IMR-90 (cell line): ENCODE measurements at regions not wholly inside any gene's neighbourhood (a gene's known extent, or its start where the extent isn't known, plus 50 kb on each side); places are given as distances from the start of the nearest gene placed in this dataset.

Experiments used
- ATAC-seq: fragments of 200-7000 bp; cut with Tn5 transposase; 2 replicates; pipeline ENCODE4 v1.9.1; 2020; ENCODE audit warnings: low read depth, mild to moderate bottlenecking, moderate library complexity
- BruUV-seq: library from RNA; stranded (reverse); fragments of 400-500 nt; replicated peaks from 2 replicates; lab custom pipeline; 2021; lab: Mats Ljungman, UMichigan
- CTCF ChIA-PET: fragments of 300-600 bp; formaldehyde crosslinking; extraction: SDS; loops from one replicate; lab custom pipeline; 2021; ENCODE audit warnings: antibody characterized with exemption; lab: Yijun Ruan, JAX
- POLR2A ChIA-PET: fragments of 300-600 bp; sonication (Branson Sonifier 250); formaldehyde crosslinking; loops from one replicate; lab custom pipeline; 2022; ENCODE audit warnings: antibody characterized with exemption; ENCODE audit not compliant: unreplicated experiment; lab: Charles Lee
- DNase-seq: peaks from one replicate; pipeline ENCODE4 v3.0.0; 2013
- H2AFZ ChIP-seq: replicated peaks from 2 replicates; pipeline ENCODE3; 2013; ENCODE audit warnings: low read length, mild to moderate bottlenecking; ENCODE audit not compliant: poor library complexity
- H2AK5ac ChIP-seq: 2 replicates; pipeline ENCODE4 v1.6.1; 2013; ENCODE audit warnings: low read depth, low read length, inconsistent platforms
- H2AK9ac ChIP-seq: replicated peaks from 2 replicates; pipeline ENCODE3; 2013; ENCODE audit warnings: mild to moderate bottlenecking, low read depth, low read length, moderate library complexity; ENCODE audit not compliant: poor library complexity
- H2BK120ac ChIP-seq: 2 replicates; pipeline ENCODE4 v1.6.1; 2013; ENCODE audit warnings: low read depth, low read length, inconsistent platforms
- H2BK15ac ChIP-seq: 3 replicates; pipeline ENCODE4 v1.6.1; 2013; ENCODE audit warnings: low read depth, low read length, inconsistent platforms
- H2BK20ac ChIP-seq: 2 replicates; pipeline ENCODE4 v1.6.1; 2013; ENCODE audit warnings: low read depth, mild to moderate bottlenecking, inconsistent platforms, low read length, moderate library complexity
- H2BK5ac ChIP-seq: 2 replicates; pipeline ENCODE4 v1.6.1; 2013; ENCODE audit warnings: mild to moderate bottlenecking, low read depth, low read length, inconsistent platforms; ENCODE audit not compliant: poor library complexity, severe bottlenecking
- H3K14ac ChIP-seq: replicated peaks from 2 replicates; pipeline ENCODE4 v1.6.1; 2013; ENCODE audit warnings: low read depth, low read length, inconsistent platforms
- H3K18ac ChIP-seq: 2 replicates; pipeline ENCODE4 v1.6.1; 2013; ENCODE audit warnings: low read depth, low read length, control low read depth
- H3K23ac ChIP-seq: 2 replicates; pipeline ENCODE4 v1.6.1; 2013; ENCODE audit warnings: low read depth, low read length, inconsistent platforms
- H3K27ac ChIP-seq: 2 replicates; pipeline ENCODE4 v1.5.1; 2013; ENCODE audit warnings: mild to moderate bottlenecking, control low read depth, low read length; ENCODE audit not compliant: insufficient read depth
- H3K27me3 ChIP-seq: 2 replicates; pipeline ENCODE4 v1.6.1; 2013; ENCODE audit warnings: low read length; ENCODE audit not compliant: control insufficient read depth, insufficient read depth
- H3K36me3 ChIP-seq: 2 replicates; pipeline ENCODE4 v1.6.1; 2013; ENCODE audit warnings: low read length, mixed read lengths; ENCODE audit not compliant: control insufficient read depth, insufficient read depth
- H3K4ac ChIP-seq: 2 replicates; pipeline ENCODE4 v1.6.1; 2013; ENCODE audit warnings: low read depth, low read length, inconsistent platforms
- H3K4me1 ChIP-seq: 2 replicates; pipeline ENCODE4 v1.6.1; 2013; ENCODE audit warnings: low read length, mixed read lengths; ENCODE audit not compliant: control insufficient read depth, insufficient read depth
- H3K4me2 ChIP-seq: 2 replicates; pipeline ENCODE4 v1.6.1; 2013; ENCODE audit warnings: low read depth, mild to moderate bottlenecking, control low read depth, low read length, moderate library complexity
- H3K4me3 ChIP-seq: 2 replicates; pipeline ENCODE4 v1.5.1; 2013; ENCODE audit warnings: low read depth, mild to moderate bottlenecking, control low read depth, low read length, moderate library complexity; ENCODE audit not compliant: insufficient read depth
- H3K56ac ChIP-seq: 2 replicates; pipeline ENCODE4 v1.6.1; 2013; ENCODE audit warnings: low read length, inconsistent platforms; ENCODE audit not compliant: insufficient read depth; ENCODE audit errors: extremely low read depth
- H3K79me1 ChIP-seq, 2 experiments: 2 replicates each; pipeline ENCODE4 v1.6.1; 2013; ENCODE audit warnings: low read length in 2 of 2, inconsistent platforms in 1 of 2, low read depth in 1 of 2
- H3K9ac ChIP-seq: 2 replicates; pipeline ENCODE4 v1.6.1; 2013; ENCODE audit warnings: low read depth, low read length, control low read depth
- H3K9me1 ChIP-seq: 2 replicates; pipeline ENCODE4 v1.6.1; 2013; ENCODE audit warnings: low read length, inconsistent platforms; ENCODE audit not compliant: insufficient read depth
- H3K9me3 ChIP-seq: 2 replicates; pipeline ENCODE4 v1.6.1; 2013; ENCODE audit warnings: low read length; ENCODE audit not compliant: control insufficient read depth, insufficient read depth
- H4K20me1 ChIP-seq: 2 replicates; pipeline ENCODE4 v1.6.1; 2013; ENCODE audit warnings: low read length, inconsistent platforms; ENCODE audit not compliant: insufficient read depth
- H4K5ac ChIP-seq: 2 replicates; pipeline ENCODE4 v1.6.1; 2013; ENCODE audit warnings: mild to moderate bottlenecking, low read depth, low read length, control low read depth
- H4K8ac ChIP-seq, 2 experiments: 2 replicates each; pipeline ENCODE4 v1.6.1; 2013; ENCODE audit warnings: low read depth in 2 of 2, low read length in 2 of 2, control low read depth in 1 of 2, inconsistent platforms in 1 of 2
- H4K91ac ChIP-seq: 2 replicates; pipeline ENCODE4 v1.6.1; 2013; ENCODE audit warnings: low read depth, low read length, inconsistent platforms; ENCODE audit not compliant: insufficient read depth
- CEBPB ChIP-seq: IDR thresholded peaks from 2 replicates; pipeline ENCODE4 v1.6.1; 2012; ENCODE audit warnings: low read depth, low read length, improper control_type of control experiment
- FOS ChIP-seq: fragments of 150-350 bp; IDR thresholded peaks from 2 replicates; pipeline ENCODE4 v1.6.1; 2016; ENCODE audit warnings: low read depth, low read length
- MAFK ChIP-seq: IDR thresholded peaks from 2 replicates; pipeline ENCODE4 v1.6.1; 2012; ENCODE audit warnings: low read depth, low read length, improper control_type of control experiment
- RCOR1 ChIP-seq: IDR thresholded peaks from 2 replicates; pipeline ENCODE4 v1.6.1; 2012; ENCODE audit warnings: mild to moderate bottlenecking, low read length, improper control_type of control experiment; ENCODE audit not compliant: insufficient replicate concordance
- RFX5 ChIP-seq: IDR thresholded peaks from 2 replicates; pipeline ENCODE4 v1.8.0; 2012; ENCODE audit warnings: low read depth, mild to moderate bottlenecking, low read length, moderate library complexity
- WGBS, 2 experiments: methylation state at CpG; one replicate each; pipeline versions ENCODE4 v1.1.5 to v1.1.7; 2013; ENCODE audit warnings: missing lambda C conversion rate in 2 of 2; ENCODE audit not compliant: insufficient read length in 1 of 2; ENCODE audit errors: extremely low coverage in 2 of 2; 5-methylcytosine and 5-hydroxymethylcytosine counted together
- dilution Hi-C: fragments of 300-500 bp; cut with HindIII; formaldehyde crosslinking; loops from one replicate; pipeline ENCODE4 v1.14.3; 2018; ENCODE audit warnings: low sequenced_read_pairs; ENCODE audit not compliant: unreplicated experiment
- in situ Hi-C: fragments of 300-500 bp; cut with MboI; formaldehyde crosslinking; loops from 3 replicates; pipeline ENCODE4 v1.14.3; 2019; ENCODE audit warnings: low sequenced_read_pairs, inconsistent platforms, mixed read lengths
- intact Hi-C: fragments of 100-400 bp; cut with micrococcal nuclease; formaldehyde crosslinking; loops from 2 replicates; pipeline ENCODE4 v1.10.0; 2022

- no peak for TF ChIP-seq RCOR1
- TF ChIP-seq FOS, result no peak
These were observed 308.0 kb downstream of the RAPGEF2 start (continued) for GRCh38 chr4:159410891-159411290.

GRCh38 chr4:159413306-159413943 lies 310.5 kb downstream of the RAPGEF2 start:
- Histone ChIP-seq H3K4ac (no peak overlapping the region), H3K23ac (no peak overlapping the region), H3K4me3 (no peak overlapping the region), H3K4me1 (peaks cover 6% of the 10 kb centered on the region), H2AFZ (no peak overlapping the region), H3K9me1 (peaks cover 2% of the 10 kb centered on the region; the same call in 1 of the 2 replicates), H3K4me2 (no peak overlapping the region), H4K20me1 (no peaks in the 10 kb centered on the region), H3K79me1 (no peaks in the 10 kb centered on the region), H2AK5ac (no peak overlapping the region), H4K8ac (no peak overlapping the region), H2BK5ac (no peak overlapping the region), H2BK15ac (no peak overlapping the region), H3K36me3 (no peaks in the 10 kb centered on the region), H3K27ac (no peak overlapping the region), H3K9me3 (peaks cover 2% of the 10 kb centered on the region; the same call in 1 of the 2 replicates), H2BK20ac (0 out of 2 replicates have a peak overlapping the region, but pooled peaks have one; percentile 20), H3K18ac (no peak overlapping the region), H3K14ac (0 out of 2 replicates have a peak overlapping the region, but pooled peaks have one; percentile 4), H4K5ac (no peak overlapping the region), H3K56ac (no peak overlapping the region), H2BK120ac (no peak overlapping the region), H3K9ac (no peak overlapping the region), H2AK9ac (no peak overlapping the region), H3K27me3 (no peaks in the 10 kb centered on the region), H4K91ac (no peak overlapping the region)
- in situ Hi-C loops, result no loop called here
- ChIA-PET POLR2A (no interaction called here), CTCF (no interaction called here)
- peak; percentile 52 for DNase-seq
- intact Hi-C loops, result no loop called here
- WGBS, 2 experiments, result 80% methylated on average over 1 of the region's 6 CpGs; no CpG with 5 or more reads in 1 of the 2 experiments
- TF ChIP-seq CEBPB, result peak; percentile 35; the same call in 1 of the 2 replicates
- TF ChIP-seq MAFK, result peak; percentile 9; the same call in 1 of the 2 replicates
- no peak for TF ChIP-seq RFX5
- ATAC-seq, result no peak
- no TSS peak for BruUV-seq
- dilution Hi-C loops, result no loop called here
